ENCODE measurements at regions not wholly inside any gene's neighbourhood (a gene's known extent, or its start where the extent isn't known, plus 50 kb on each side); places are given as distances from the start of the nearest gene placed in this dataset.

GRCh38 chr10:36808625-36809362, 316.6 kb upstream of the ANKRD30A start:
- WGBS (ENCODE audit: insufficient coverage), result 100% methylated on average over 2 of the region's 2 CpGs
- Histone ChIP-seq H3K4me3 (ENCODE audit: control insufficient read depth in 1 of 7, extremely low read depth in 1 of 7, insufficient read depth in 4 of 7, low read depth in 2 of 7, low read length in 6 of 7) (no peak overlapping the region), H3K9me3 (ENCODE audit: control extremely low read depth in 1 of 5, control insufficient read depth in 4 of 5, insufficient read depth in 2 of 5, low read depth in 1 of 5, low read length in 4 of 5) (no peaks in the 10 kb centered on the region), H3K4me1 (ENCODE audit: control extremely low read depth in 1 of 4, control insufficient read depth in 4 of 4, insufficient read depth in 4 of 4, low read length in 3 of 4) (no peaks in the 10 kb centered on the region), H3K27ac (ENCODE audit: insufficient read depth in 1 of 2, low read depth in 1 of 2, low read length in 2 of 2, poor library complexity in 1 of 2, severe bottlenecking in 2 of 2) (no peak overlapping the region), H3K36me3 (ENCODE audit: control insufficient read depth in 4 of 4, insufficient read depth in 4 of 4, low read length in 3 of 4) (no peaks in the 10 kb centered on the region), H3K27me3 (replicated peaks in 2 of 5; ENCODE audit: control insufficient read depth in 4 of 5, insufficient read depth in 5 of 5, low read length in 4 of 5) (no peaks in the 10 kb centered on the region)
- ChIA-PET CTCF (no interaction called here), POLR2A (no interaction called here)
- DNase-seq, result no peak

GRCh38 chr10:36803229-36803628, 322.2 kb upstream of the ANKRD30A start:
- no peaks in the 10 kb centered on the region for H3K36me3 ChIP-seq (ENCODE audit: control insufficient read depth in 4 of 4, insufficient read depth in 4 of 4, low read length in 3 of 4)
- POLR2A ChIA-PET, result no interaction called here
- CTCF ChIA-PET, result no interaction called here
- WGBS (ENCODE audit: insufficient coverage), result 100% methylated on average over 1 of the region's 6 CpGs
- no peak for DNase-seq
- H3K4me1 ChIP-seq (ENCODE audit: control extremely low read depth in 1 of 4, control insufficient read depth in 4 of 4, insufficient read depth in 4 of 4, low read length in 3 of 4), result no peaks in the 10 kb centered on the region
- peaks cover 0 to 3% (median 0%) of the 10 kb centered on the region in 5 experiments for H3K27me3 ChIP-seq (replicated peaks in 2 of 5; ENCODE audit: control insufficient read depth in 4 of 5, insufficient read depth in 5 of 5, low read length in 4 of 5)
- H3K4me3 ChIP-seq (ENCODE audit: control insufficient read depth in 1 of 7, extremely low read depth in 1 of 7, insufficient read depth in 4 of 7, low read depth in 2 of 7, low read length in 6 of 7), result no peak overlapping the region
- no peaks in the 10 kb centered on the region for H3K9me3 ChIP-seq (ENCODE audit: control extremely low read depth in 1 of 5, control insufficient read depth in 4 of 5, insufficient read depth in 2 of 5, low read depth in 1 of 5, low read length in 4 of 5)
- H3K27ac ChIP-seq (ENCODE audit: insufficient read depth in 1 of 2, low read depth in 1 of 2, low read length in 2 of 2, poor library complexity in 1 of 2, severe bottlenecking in 2 of 2), result no peak overlapping the region

DNA sequence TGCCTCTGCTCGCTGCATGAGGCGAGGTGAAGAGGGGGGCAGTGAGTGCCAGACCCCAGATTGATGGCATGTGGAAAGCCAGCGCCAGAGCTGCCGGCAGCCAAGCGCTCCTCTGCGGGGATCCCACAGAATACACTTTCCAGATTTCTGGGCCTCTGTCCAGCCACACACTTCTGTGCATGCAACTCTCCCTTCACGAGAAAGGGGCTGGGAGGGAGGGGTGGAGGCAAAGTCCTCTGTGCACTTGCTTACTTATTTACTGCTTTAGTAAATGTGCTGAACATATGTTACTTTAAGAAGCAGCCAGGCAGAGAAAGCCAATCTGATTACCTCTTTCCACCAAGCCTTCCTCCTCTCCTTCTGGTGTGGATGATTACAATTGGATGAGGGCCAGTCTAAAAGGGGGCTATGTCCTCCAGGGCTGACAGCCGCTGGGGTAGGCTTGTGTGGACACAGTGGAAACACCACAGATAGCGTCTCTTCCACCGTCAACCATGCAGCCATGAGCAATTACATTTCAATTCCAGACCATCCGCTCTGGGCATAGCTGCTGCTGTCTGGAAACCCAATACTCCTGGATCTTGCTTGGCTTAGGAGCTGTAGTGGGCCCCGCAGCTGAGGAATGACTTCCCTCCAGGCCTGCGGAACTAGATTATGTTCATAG, 322.8 kb upstream of the ANKRD30A start:
- DNase-seq, result no peak

DNA sequence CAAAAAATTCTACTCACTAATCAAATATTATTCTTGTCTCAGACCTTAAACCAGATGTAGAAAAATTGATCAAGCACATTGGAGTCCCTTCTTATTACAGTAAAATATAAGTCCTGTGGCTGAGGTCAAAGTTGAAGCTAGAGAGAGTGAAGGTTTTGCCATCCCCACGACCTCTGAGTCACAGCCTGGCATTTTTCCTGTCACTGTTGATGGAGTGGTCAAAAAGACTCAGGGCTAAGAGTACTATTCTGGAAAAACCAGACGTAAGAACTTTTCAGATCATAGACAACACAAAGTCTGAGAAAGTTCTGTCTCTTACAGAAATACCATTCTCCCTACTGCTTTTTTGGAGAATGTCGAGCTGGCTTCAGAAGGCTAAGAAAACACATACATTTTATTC, 323.7 kb upstream of the ANKRD30A start:
- ChIA-PET CTCF (no interaction called here), POLR2A (no interaction called here)
- no peaks in the 10 kb centered on the region for H3K9me3 ChIP-seq (ENCODE audit: control extremely low read depth in 1 of 5, control insufficient read depth in 4 of 5, insufficient read depth in 2 of 5, low read depth in 1 of 5, low read length in 4 of 5)
- no peak overlapping the region for H3K4me3 ChIP-seq (ENCODE audit: control insufficient read depth in 1 of 7, extremely low read depth in 1 of 7, insufficient read depth in 4 of 7, low read depth in 2 of 7, low read length in 6 of 7)
- 94% methylated on average over 2 of the region's 3 CpGs for WGBS (ENCODE audit: insufficient coverage)
- H3K36me3 ChIP-seq (ENCODE audit: control insufficient read depth in 4 of 4, insufficient read depth in 4 of 4, low read length in 3 of 4), result no peaks in the 10 kb centered on the region
- no peak for DNase-seq
- H3K27me3 ChIP-seq (replicated peaks in 2 of 5; ENCODE audit: control insufficient read depth in 4 of 5, insufficient read depth in 5 of 5, low read length in 4 of 5), result peaks cover 0 to 3% (median 0%) of the 10 kb centered on the region in 5 experiments
- no peak overlapping the region for H3K27ac ChIP-seq (ENCODE audit: insufficient read depth in 1 of 2, low read depth in 1 of 2, low read length in 2 of 2, poor library complexity in 1 of 2, severe bottlenecking in 2 of 2)
- H3K4me1 ChIP-seq (ENCODE audit: control extremely low read depth in 1 of 4, control insufficient read depth in 4 of 4, insufficient read depth in 4 of 4, low read length in 3 of 4), result no peaks in the 10 kb centered on the region

More for the DNA sequence above, 322.8 kb upstream of the ANKRD30A start:
- H3K4me3 ChIP-seq (ENCODE audit: control insufficient read depth in 1 of 7, extremely low read depth in 1 of 7, insufficient read depth in 4 of 7, low read depth in 2 of 7, low read length in 6 of 7), result no peak overlapping the region
- peaks cover 0 to 3% (median 0%) of the 10 kb centered on the region in 5 experiments for H3K27me3 ChIP-seq (replicated peaks in 2 of 5; ENCODE audit: control insufficient read depth in 4 of 5, insufficient read depth in 5 of 5, low read length in 4 of 5)
- ChIA-PET POLR2A (no interaction called here), CTCF (no interaction called here)
- no peaks in the 10 kb centered on the region for H3K4me1 ChIP-seq (ENCODE audit: control extremely low read depth in 1 of 4, control insufficient read depth in 4 of 4, insufficient read depth in 4 of 4, low read length in 3 of 4)
- H3K9me3 ChIP-seq (ENCODE audit: control extremely low read depth in 1 of 5, control insufficient read depth in 4 of 5, insufficient read depth in 2 of 5, low read depth in 1 of 5, low read length in 4 of 5), result no peaks in the 10 kb centered on the region
- no peak overlapping the region for H3K27ac ChIP-seq (ENCODE audit: insufficient read depth in 1 of 2, low read depth in 1 of 2, low read length in 2 of 2, poor library complexity in 1 of 2, severe bottlenecking in 2 of 2)
- 95% methylated on average over 10 of the region's 13 CpGs for WGBS (ENCODE audit: insufficient coverage)
- H3K36me3 ChIP-seq (ENCODE audit: control insufficient read depth in 4 of 4, insufficient read depth in 4 of 4, low read length in 3 of 4), result no peaks in the 10 kb centered on the region

GRCh38 chr10:36794981-36795380, 330.4 kb upstream of the ANKRD30A start:
- CTCF ChIA-PET, result no interaction called here
- WGBS (ENCODE audit: insufficient coverage), result 96% methylated on average over 2 of the region's 3 CpGs
- no peaks in the 10 kb centered on the region for H3K9me3 ChIP-seq (ENCODE audit: control extremely low read depth in 1 of 5, control insufficient read depth in 4 of 5, insufficient read depth in 2 of 5, low read depth in 1 of 5, low read length in 4 of 5)
- POLR2A ChIA-PET, result no interaction called here
- no peak overlapping the region for H3K4me3 ChIP-seq (ENCODE audit: control insufficient read depth in 1 of 7, extremely low read depth in 1 of 7, insufficient read depth in 4 of 7, low read depth in 2 of 7, low read length in 6 of 7)
- H3K27ac ChIP-seq (ENCODE audit: insufficient read depth in 1 of 2, low read depth in 1 of 2, low read length in 2 of 2, poor library complexity in 1 of 2, severe bottlenecking in 2 of 2), result no peak overlapping the region
- DNase-seq, result no peak
- H3K27me3 ChIP-seq (replicated peaks in 2 of 5; ENCODE audit: control insufficient read depth in 4 of 5, insufficient read depth in 5 of 5, low read length in 4 of 5), result no peaks in the 10 kb centered on the region
- H3K4me1 ChIP-seq (ENCODE audit: control extremely low read depth in 1 of 4, control insufficient read depth in 4 of 4, insufficient read depth in 4 of 4, low read length in 3 of 4), result no peaks in the 10 kb centered on the region
- H3K36me3 ChIP-seq (ENCODE audit: control insufficient read depth in 4 of 4, insufficient read depth in 4 of 4, low read length in 3 of 4), result no peaks in the 10 kb centered on the region

- Histone ChIP-seq H3K27ac (ENCODE audit: insufficient read depth in 1 of 2, low read depth in 1 of 2, low read length in 2 of 2, poor library complexity in 1 of 2, severe bottlenecking in 2 of 2) (no peak overlapping the region), H3K9me3 (ENCODE audit: control extremely low read depth in 1 of 5, control insufficient read depth in 4 of 5, insufficient read depth in 2 of 5, low read depth in 1 of 5, low read length in 4 of 5) (no peaks in the 10 kb centered on the region), H3K4me1 (ENCODE audit: control extremely low read depth in 1 of 4, control insufficient read depth in 4 of 4, insufficient read depth in 4 of 4, low read length in 3 of 4) (no peaks in the 10 kb centered on the region), H3K27me3 (replicated peaks in 2 of 5; ENCODE audit: control insufficient read depth in 4 of 5, insufficient read depth in 5 of 5, low read length in 4 of 5) (no peaks in the 10 kb centered on the region), H3K4me3 (ENCODE audit: control insufficient read depth in 1 of 7, extremely low read depth in 1 of 7, insufficient read depth in 4 of 7, low read depth in 2 of 7, low read length in 6 of 7) (no peak overlapping the region), H3K36me3 (ENCODE audit: control insufficient read depth in 4 of 4, insufficient read depth in 4 of 4, low read length in 3 of 4) (no peaks in the 10 kb centered on the region)
- 82% methylated on average over 3 of the region's 4 CpGs for WGBS (ENCODE audit: insufficient coverage)
- ChIA-PET POLR2A (no interaction called here), CTCF (no interaction called here)
- no peak for DNase-seq
Measured at GRCh38 chr10:36789974-36790373, 335.4 kb upstream of the ANKRD30A start.

DNA sequence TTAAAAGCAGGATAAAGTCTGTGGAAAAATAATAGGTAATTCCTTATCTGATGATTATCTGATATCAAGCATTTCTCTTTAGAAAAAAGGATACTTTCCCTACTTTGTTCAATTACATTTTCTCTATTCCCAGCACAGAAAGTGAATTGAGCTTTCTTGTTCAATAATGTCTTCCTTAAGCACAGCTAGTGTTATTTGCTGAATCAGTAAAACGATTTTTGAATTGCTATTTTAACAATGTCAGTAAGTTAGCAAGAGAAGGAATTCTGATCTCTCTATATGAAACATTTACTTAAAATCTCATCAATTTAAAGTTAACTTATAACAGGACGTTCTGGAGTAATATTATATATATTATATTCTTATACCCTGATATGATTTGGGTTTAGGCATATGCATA, 337.2 kb upstream of the ANKRD30A start:
- ChIA-PET CTCF (interaction anchor here (0.7 to 1.0 kb wide), 2 partner anchors 9 to 1170 kb away, joined by 3 to 4 read pairs; no protein-coding TSS in a partner anchor), POLR2A (no interaction called here)
- Histone ChIP-seq H3K36me3 (ENCODE audit: control insufficient read depth in 4 of 4, insufficient read depth in 4 of 4, low read length in 3 of 4) (no peaks in the 10 kb centered on the region), H3K4me3 (ENCODE audit: control insufficient read depth in 1 of 7, extremely low read depth in 1 of 7, insufficient read depth in 4 of 7, low read depth in 2 of 7, low read length in 6 of 7) (no peak overlapping the region), H3K4me1 (ENCODE audit: control extremely low read depth in 1 of 4, control insufficient read depth in 4 of 4, insufficient read depth in 4 of 4, low read length in 3 of 4) (no peaks in the 10 kb centered on the region), H3K9me3 (ENCODE audit: control extremely low read depth in 1 of 5, control insufficient read depth in 4 of 5, insufficient read depth in 2 of 5, low read depth in 1 of 5, low read length in 4 of 5) (no peaks in the 10 kb centered on the region), H3K27me3 (replicated peaks in 2 of 5; ENCODE audit: control insufficient read depth in 4 of 5, insufficient read depth in 5 of 5, low read length in 4 of 5) (no peaks in the 10 kb centered on the region), H3K27ac (ENCODE audit: insufficient read depth in 1 of 2, low read depth in 1 of 2, low read length in 2 of 2, poor library complexity in 1 of 2, severe bottlenecking in 2 of 2) (no peak overlapping the region)
- DNase-seq, result no peak
- WGBS (ENCODE audit: insufficient coverage), result no CpG with 5 or more reads among the region's 2 CpGs
